ENCODE measurements at regions not wholly inside any gene's neighbourhood (a gene's known extent, or its start where the extent isn't known, plus 50 kb on each side); places are given as distances from the start of the nearest gene placed in this dataset.

DNA sequence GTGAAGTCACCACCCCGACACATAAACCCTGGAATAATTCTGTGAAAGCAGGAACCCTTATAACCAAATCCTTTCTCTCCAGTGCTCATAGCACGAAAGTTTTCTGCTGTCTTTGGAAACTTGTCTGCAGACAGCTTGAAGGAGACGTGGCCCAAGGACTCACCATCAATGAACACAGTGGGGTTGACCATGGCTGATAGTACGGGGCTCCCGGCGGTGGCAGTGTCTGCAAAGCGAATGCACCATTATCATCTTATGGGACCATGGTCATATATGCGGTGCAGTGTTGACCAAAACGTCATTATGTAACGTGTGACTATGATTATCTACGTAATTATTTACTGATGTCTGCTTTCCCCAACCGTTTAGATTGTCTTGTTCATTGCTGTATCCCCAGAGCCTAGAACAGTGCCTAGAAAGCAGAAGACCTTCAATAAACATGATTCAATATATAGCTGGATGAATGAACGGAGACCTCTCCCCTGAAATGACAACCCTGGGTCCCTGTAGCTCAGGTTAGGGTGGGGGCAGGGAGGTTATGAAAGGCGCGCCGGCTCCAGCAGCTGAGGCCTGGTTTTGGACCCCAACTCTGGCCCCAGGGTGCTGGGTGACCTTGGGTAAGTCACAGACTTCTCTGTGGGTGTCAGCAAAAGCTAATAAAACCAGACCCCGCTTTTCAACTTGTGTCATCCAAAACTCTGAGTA lies 128.4 kb upstream of the ZBTB40 start:
- H3K4me1 ChIP-seq: peaks cover 0 to 5% (median 0%) of the 10 kb centered on the region in 3 donors
- ATAC-seq: no peak
- TF ChIP-seq, protein P1, sequence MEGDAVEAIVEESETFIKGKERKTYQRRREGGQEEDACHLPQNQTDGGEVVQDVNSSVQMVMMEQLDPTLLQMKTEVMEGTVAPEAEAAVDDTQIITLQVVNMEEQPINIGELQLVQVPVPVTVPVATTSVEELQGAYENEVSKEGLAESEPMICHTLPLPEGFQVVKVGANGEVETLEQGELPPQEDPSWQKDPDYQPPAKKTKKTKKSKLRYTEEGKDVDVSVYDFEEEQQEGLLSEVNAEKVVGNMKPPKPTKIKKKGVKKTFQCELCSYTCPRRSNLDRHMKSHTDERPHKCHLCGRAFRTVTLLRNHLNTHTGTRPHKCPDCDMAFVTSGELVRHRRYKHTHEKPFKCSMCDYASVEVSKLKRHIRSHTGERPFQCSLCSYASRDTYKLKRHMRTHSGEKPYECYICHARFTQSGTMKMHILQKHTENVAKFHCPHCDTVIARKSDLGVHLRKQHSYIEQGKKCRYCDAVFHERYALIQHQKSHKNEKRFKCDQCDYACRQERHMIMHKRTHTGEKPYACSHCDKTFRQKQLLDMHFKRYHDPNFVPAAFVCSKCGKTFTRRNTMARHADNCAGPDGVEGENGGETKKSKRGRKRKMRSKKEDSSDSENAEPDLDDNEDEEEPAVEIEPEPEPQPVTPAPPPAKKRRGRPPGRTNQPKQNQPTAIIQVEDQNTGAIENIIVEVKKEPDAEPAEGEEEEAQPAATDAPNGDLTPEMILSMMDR (IDR thresholded peaks at IDR 0.05): no peak
- TF ChIP-seq POLR2AphosphoS5 (IDR thresholded peaks at IDR 0.05): no peak
- TF ChIP-seq POLR2A (IDR thresholded peaks at IDR 0.05): no peak
- TF ChIP-seq EP300 (IDR thresholded peaks at IDR 0.05): no peak
- no peak overlapping the region for H3K27ac ChIP-seq
- H3K4me3 ChIP-seq: no peak overlapping the region
- no peaks in the 10 kb centered on the region for H3K9me3 ChIP-seq
- peaks cover 34% of the 10 kb centered on the region for H3K27me3 ChIP-seq
- no peaks in the 10 kb centered on the region for H3K36me3 ChIP-seq
- 80 to 88% methylated on average over 2 to 17 of the region's 17 CpGs for WGBS, 2 donors (ENCODE audit: low coverage in 1 of 2)

DNA sequence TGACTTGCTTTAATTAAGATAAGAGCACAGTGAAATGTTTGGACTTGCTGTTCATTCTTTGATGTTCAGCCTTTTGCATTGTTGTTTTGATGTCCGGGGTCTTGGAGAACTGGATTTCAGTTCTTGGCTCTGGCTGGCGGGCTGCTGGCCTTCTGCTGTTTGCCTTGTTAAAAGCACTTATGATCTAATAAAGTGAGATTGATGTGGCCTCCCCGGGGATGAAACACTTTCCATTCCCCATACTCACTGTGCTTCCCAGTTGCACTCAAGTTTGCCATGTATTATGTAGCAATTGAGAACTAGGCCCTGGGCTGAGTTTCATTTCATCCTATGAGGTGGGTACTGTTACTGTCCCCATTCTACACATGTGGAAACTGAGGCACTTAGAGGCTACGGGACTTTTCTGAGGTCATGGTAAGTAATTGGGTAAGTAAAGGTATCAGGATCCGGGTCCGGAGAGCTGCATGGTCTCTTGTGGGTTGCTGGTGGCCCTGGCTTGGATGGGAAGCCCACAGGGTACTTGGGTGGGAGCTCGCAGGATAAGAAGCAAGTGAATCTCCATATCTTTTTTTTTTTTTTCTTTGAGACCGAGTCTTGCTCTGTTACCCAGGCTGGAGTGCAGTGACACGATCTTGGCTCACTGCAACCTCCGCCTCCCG lies 127.7 kb upstream of the ZBTB40 start:
- Histone ChIP-seq H3K4me3 (no peak overlapping the region), H3K9me3 (no peaks in the 10 kb centered on the region), H3K4me1 (no peaks in the 10 kb centered on the region), H3K36me3 (no peaks in the 10 kb centered on the region), H3K27me3 (peaks cover 31% of the 10 kb centered on the region), H3K27ac (no peak overlapping the region)
- 82 to 96% methylated on average over 8 to 9 of the region's 11 CpGs for WGBS, 2 donors (ENCODE audit: low coverage in 1 of 2)
- no peak for ATAC-seq
- TF ChIP-seq, protein P1 (IDR thresholded peaks at IDR 0.05): no peak
- no peak for TF ChIP-seq EP300 (IDR thresholded peaks at IDR 0.05)
- TF ChIP-seq POLR2A (IDR thresholded peaks at IDR 0.05): no peak
- no peak for TF ChIP-seq POLR2AphosphoS5 (IDR thresholded peaks at IDR 0.05)

DNA sequence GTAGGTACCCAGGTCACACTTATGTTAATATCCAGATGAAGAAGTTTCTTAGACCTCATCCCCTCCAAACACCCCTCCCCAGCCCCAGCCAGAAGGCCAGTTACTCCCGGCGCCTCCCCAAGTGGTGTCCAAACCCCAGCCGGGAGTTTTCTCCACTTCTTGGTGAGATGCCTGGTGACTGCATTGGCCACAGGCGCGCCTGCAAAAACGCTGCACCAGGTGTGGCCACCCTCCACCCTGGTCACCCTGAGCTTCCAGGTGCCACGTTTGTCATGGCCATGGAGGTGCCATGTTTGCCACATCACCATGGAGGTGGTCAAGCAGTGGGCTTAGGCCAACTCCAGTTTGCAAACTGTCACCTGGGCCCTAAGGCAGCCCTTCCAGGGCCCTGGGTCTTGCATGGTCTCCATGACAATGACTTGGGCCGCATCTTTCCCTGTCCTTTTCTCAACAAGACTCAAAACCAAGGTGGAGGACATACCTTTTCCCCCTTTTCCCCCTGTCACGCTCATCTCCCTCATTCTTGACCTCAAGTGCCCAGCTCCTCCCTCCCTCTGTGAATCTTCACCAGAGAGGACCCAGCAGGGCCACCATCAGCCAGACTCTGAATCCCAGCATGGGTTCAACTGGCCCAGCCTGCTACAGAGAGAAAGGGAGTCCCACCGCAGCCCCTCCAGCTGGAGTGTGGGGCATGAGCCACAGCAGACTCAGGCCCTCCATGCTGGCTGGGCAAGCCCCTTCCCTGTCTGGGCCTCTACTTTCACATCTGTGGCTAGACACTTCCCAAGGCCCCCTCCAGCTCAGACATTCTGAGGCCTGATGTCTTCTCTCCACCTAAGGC lies 125.9 kb upstream of the ZBTB40 start:
- TF ChIP-seq EP300 (IDR thresholded peaks at IDR 0.05): no peak
- TF ChIP-seq, protein P1 (IDR thresholded peaks at IDR 0.05): no peak
- no peak for TF ChIP-seq POLR2A (IDR thresholded peaks at IDR 0.05)
- TF ChIP-seq POLR2AphosphoS5 (IDR thresholded peaks at IDR 0.05): no peak
- no peaks in the 10 kb centered on the region for H3K4me1 ChIP-seq
- 93 to 100% methylated on average over 1 to 3 of the region's 10 CpGs for WGBS, 2 donors (ENCODE audit: low coverage in 1 of 2)
- H3K9me3 ChIP-seq: no peaks in the 10 kb centered on the region
- H3K4me3 ChIP-seq: no peak overlapping the region
- no peak for ATAC-seq
- H3K36me3 ChIP-seq: no peaks in the 10 kb centered on the region
- H3K27me3 ChIP-seq: peaks cover 39% of the 10 kb centered on the region
- no peak overlapping the region for H3K27ac ChIP-seq

DNA sequence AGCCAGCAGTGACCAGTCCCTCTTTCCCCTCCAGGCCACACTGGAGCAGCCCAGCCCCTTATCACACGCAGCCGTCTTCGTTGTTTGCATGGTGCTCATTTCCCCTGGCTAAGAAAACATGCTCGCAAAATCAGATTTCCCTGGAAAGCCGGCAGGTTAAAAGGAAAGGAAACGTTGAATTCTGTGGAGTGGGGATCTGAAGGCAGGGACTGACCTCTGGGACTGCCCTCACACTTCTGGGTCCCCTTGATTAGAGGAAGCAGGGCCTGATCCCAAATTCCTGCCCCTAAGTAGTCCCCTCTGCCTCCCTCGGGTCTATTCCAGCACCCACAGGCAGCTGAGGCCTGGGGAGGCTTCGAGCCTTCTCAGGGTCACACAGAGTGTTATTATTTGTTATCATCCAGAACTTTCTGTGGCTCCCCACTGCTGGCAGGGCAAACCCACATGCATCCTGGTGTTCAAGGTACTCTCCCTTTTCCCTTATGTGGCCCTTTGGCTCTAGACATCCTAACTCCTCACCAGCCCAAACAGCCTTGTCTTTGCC lies 125.2 kb upstream of the ZBTB40 start:
- Histone ChIP-seq H3K4me1 (no peaks in the 10 kb centered on the region), H3K27ac (no peak overlapping the region), H3K4me3 (no peak overlapping the region), H3K27me3 (peaks cover 38% of the 10 kb centered on the region), H3K36me3 (no peaks in the 10 kb centered on the region), H3K9me3 (no peaks in the 10 kb centered on the region)
- no peak for ATAC-seq
- TF ChIP-seq, protein P1 (IDR thresholded peaks at IDR 0.05): no peak
- TF ChIP-seq EP300 (IDR thresholded peaks at IDR 0.05): no peak
- no peak for TF ChIP-seq POLR2AphosphoS5 (IDR thresholded peaks at IDR 0.05)
- no peak for TF ChIP-seq POLR2A (IDR thresholded peaks at IDR 0.05)
- 84% methylated on average over 5 of the region's 8 CpGs; no CpG with 5 or more reads in 1 of the 2 donors for WGBS, 2 donors (ENCODE audit: low coverage in 1 of 2)

Measured in gastroesophageal sphincter (tissue), 4 donors.